Putamen (tissue), 1 donor: ENCODE measurements at regions not wholly inside any gene's neighbourhood (a gene's known extent, or its start where the extent isn't known, plus 50 kb on each side); places are given as distances from the start of the nearest gene placed in this dataset.
A peak's percentile ranks its signal among the peaks of the same experiment; 100 is the strongest.

Experiments used
- DNase-seq: peaks from one replicate; pipeline ENCODE4 v3.0.0-alpha.2; 2016; ENCODE audit warnings: low spot score

DNA sequence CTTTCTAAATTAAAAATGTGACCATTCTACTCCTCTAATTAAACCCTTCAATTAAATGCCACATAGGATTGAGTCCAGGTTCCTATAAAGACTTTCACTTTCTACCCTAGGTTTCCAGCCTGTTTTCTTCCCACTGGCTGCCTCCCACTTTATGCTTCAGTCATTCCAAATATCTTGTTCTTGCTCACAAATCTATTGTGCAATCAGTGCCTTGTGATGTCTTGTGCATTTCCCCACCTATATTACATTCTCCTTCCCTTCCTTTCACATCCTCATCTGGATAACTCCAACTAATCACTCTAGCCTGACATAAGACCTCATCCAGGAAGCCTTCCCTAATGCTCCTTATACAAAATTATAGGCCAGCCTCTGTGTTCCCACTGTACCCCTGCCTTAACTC, 281.7 kb upstream of the LRATD1 start:
- no peak for DNase-seq

DNA sequence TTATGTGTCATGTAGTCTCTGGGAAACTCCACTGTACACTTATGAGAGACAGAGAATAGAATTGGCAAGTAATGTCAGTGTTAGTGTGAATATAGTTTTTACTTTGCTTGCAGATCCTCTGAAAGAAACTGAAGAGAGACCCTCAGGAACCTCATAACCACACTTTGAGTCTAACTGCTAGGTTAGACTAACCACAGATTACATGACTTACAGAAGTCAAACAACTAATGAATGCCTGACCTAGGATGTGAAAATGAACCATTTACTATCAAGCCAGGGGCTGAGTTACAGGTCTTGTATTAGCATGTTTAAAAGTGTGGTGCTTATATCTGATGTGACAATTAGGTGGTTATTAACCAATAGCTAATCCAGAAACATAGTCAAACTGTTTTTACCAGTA, 280.4 kb upstream of the LRATD1 start:
- DNase-seq: no peak

DNA sequence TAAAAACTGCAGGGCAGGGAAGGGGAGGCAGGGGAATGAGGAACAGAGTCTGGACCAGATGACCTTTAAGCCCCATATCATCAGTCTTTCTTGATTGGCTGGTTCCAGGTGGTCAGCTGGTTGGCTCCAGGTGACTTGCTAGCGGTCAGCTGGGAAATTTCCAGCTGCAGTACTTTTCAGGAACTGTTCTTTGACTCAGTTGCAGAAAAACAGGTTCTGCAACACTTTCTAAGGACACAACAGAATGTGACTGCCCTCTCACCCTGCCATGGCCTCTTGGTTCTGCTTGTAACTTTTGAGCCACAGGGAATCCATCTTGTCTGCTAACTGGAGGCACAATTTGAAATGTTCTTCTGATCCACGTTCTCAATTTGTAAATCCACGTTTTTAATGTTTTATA, 278.3 kb upstream of the LRATD1 start:
- DNase-seq: no peak

DNA sequence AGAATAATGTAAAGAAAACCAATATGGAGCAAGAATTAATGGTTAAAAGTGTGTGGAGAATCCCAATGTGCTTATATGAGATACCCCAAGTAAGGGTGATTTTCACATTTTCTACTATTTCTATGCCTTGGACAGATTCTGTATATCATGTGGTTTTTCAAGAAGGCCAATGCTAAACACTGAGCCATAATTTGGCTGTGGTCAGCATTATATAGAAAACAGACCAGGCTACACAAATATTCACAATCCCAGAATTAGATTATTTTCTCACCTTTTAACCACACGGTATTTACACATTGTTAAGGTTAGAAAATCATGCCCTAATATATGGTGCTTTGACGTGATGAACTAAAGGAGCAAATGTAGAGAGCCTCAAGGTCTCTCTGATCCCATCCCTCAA, 277.4 kb upstream of the LRATD1 start:
- DNase-seq: no peak

DNA sequence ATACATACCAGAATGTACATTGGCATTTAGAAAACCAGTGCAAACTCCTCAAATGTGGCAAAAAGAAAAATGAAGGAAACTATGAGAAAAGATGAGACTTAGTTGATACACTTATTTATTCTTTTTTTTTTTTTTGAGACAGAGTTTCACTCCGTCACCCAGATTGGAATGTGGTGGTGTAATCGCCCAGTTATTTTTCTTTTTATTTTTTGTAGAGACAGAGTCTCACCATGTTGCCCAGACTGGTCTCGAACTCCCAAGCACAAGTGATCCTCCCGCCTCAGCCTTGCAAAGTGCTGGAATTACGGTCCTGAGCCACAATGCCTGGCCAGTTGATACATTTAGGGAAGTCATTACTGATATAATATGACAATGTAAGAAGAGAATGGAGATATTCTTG, 274.2 kb upstream of the LRATD1 start:
- no peak for DNase-seq

DNA sequence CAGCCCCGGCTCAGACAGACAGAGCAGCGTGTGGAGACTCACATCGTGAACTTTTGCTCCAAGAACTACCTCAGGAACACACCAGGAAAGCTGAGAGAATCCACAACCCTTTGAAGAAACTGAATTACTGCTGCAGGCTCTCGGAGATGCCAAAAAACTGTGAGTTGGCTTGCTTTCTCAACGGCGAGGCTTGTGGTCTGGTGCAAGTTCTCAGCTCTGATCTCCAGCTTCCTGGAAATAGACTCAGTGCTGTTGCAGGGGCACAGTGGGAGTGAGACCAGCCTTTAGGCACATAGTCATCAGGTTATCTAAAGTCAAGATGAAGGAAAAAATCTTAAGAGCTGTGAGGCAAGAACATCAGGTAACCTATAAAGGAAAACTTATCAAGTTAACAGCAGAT, 273.7 kb upstream of the LRATD1 start:
- DNase-seq: no peak

DNA sequence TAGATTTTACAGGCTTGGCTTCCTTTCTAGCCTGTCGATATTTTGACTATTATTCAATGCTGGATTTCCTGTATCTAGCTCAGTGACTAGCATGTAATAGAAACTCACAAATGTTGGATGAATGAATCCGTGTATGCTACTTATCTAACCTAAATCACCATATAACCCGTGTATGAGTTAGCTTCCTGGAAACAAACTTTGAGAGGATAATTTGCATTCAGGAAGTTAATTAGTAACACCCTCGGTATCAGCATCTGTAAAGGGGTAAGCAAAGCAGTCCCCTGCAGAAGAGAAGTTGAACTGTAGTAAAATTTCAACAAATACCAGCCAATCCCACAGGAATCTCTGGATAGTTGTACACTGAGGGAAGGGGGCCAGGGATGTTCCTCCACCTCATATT, 269.4 kb upstream of the LRATD1 start:
- DNase-seq: no peak

DNA sequence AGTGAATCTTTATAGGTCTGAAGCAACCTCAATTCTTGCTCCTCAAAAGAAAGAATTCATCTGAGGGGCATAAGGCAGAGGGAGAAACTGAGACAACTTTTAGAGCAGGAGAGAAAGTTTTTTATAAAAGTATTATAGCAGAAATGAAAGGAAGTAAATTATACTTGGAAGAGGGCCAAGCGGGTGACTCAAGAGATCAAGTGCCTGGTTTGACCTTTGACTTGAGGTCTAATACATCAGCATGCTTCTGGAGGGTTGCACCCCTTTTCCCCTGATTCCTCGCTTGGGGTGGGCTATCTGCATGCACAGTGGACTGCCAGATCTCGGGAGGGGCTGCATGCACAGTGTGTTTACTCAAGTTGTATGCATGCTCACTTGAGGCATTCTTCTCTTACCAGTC, 268.5 kb upstream of the LRATD1 start:
- no peak for DNase-seq

DNA sequence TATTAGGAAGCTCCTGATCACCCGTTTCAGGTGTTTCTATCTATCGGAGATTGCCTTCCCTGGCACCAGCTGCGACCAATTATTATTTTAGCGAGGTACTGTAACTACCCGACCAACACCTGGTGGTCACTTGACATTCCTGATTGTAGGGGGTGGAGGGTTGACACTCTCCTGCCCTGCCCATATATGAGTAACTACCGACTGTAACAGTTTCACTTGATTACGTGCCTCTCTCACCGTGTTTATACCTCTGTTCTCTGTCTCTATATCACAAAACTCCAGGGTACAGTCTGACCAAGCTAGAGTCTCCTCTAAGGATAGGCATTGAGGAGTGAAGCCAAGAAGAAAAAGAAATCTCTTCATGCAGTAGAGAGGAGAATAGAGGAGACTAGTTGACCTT, 268.0 kb upstream of the LRATD1 start:
- DNase-seq: no peak

DNA sequence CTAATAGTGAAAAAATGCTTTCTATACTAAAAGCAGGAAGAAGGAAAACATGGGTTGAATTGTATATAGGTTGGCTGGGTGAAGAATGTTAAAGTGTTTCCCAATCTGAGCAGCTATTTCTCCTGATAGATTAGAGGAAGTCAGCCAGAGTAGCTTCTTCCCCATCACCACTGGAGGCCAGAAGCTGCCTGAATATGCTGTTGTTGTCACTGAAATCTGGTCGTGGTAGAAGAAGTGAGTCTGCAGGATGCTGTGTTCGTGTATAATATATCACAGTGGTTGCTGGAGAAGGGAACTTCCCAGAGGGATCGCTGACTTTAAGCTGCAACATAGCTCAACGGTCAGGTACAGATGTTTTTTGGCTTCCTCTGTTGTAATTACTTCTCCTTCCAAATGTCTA, 247.5 kb upstream of the LRATD1 start:
- no peak for DNase-seq

DNA sequence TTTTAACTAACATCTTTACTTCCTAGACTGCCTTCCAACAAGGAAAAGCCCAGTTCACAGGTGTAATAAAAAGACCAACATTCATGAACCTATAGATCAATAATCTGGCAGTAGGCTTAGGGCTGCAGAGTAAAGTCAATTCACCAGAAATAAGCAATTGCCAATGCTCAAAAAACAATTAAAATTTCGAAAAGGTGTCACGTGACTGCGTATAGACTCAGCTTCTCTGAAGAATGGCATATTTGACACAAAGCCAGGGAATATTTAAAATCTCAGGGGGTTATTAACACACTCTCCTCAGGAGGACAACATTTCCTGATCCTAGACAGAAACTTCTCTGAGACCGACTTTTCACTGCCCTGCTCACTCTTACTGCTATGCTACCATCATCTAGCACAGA, 245.2 kb upstream of the LRATD1 start:
- DNase-seq: no peak

DNA sequence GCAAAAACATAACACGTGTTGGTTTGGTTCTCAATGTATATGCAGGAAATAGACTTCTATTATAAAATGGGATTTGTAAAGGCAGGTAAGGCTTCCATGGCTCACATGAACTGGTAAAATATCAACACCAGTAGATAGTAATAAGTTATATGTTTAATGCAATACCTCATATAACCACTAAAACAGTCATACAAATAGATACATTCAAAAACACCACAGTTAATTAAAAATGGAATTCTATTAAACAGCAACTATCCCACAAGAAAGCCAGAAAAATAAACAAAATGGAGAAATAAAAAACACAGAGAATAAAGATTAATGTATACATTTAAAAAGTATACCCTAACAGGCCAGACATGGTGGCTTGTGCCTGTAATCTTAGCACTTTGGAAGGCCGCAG, 243.8 kb upstream of the LRATD1 start:
- DNase-seq: no peak

DNA sequence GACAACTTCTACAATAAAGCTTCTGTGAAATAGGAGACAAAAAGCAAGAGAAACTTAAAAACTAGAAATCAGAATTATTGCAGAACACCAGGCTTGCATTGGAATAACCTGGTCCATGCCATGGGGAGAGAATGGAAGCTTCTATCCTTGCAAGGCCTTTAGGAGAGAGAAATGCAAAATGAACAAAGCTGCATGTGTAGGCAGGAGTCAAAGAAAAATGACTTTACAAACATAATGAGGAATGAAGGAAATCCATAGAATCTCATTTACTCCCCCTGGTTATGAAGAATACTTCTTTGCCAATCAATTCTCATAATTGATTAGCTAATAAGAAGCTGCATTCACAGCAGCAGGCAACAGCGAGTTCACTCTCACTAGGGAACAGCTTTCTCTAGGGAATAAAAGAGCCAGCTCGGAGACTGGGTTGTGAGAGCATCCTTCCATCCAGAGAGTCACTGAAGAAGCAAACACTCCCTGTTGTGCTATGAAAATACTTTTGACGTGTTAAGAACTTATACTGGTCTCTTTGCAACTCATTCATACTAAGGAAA, 235.9 kb upstream of the LRATD1 start:
- DNase-seq: no peak

DNA sequence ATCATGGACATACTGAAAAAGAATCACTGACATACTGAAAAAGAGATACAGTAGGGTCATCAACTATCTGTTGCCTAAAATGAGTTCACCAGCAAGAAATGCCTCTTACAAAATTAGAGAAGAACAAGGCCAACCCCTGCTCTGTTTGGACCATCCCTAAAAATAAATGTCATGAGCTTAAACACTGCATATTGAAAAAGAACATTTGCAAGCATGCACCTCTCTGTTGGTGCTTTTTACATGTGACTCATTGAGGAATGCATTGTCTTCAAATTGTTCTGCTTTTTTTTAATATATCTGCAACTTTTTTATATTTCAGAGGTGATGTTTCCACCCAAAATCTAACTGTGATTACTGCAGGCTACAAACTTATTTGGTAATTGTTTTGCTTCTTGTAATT, 233.9 kb upstream of the LRATD1 start:
- DNase-seq: no peak

DNA sequence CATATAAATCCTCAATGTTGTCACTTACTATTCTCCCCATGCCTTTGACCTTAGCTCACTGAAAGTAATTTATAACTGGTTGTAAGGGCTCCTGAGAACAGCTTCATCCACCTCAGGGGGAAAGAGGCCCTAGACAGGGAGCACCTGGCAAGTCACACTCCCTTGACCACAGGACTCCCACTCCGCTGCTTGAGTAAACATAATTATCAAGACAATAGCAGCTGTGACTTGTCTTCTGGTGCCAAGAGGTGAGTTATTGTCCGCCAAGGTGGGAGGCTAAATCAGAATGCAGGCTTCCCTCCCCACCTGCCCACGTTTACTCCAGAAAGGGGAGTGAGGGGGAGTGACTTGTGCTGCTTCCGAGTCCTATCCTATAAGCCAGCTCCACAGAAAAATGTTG, 230.6 kb upstream of the LRATD1 start:
- no peak for DNase-seq

DNA sequence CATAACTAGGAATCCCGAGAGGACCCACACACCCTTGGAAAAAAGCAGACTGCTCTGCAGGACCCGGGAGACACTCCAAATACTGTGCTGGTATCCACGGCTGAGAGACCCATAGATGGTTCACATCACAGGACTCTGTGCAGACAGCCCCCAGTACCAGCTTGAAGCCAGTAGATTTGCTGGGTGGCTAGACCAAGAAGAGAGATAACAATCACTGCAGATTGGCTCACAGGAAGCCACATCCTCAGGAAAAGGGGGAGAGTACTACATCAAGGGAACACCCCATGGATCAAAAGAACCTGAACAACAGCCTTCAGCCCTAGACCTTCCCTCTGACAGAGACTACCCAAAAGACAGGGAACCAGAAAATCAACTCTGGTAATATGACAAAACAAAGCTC, 223.8 kb upstream of the LRATD1 start:
- no peak for DNase-seq

DNA sequence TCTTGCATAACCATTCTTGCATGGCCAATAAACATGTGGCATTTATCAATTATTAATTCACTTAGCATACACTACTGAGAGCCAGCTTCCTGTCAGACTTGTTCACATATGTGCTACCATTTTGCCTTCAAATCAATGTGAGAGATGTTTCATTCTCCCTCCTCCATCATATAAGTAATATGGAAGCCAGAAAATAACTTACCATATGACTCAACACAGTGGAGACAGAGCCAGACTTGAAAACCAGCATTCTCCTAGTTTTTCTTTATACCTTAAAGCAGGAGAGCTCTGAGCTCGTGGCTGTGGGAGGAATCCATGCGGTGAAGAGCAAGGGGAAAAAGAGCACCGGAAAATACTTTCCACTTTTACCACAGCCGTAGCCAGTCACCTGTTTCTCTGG, 215.0 kb upstream of the LRATD1 start:
- no peak for DNase-seq

DNA sequence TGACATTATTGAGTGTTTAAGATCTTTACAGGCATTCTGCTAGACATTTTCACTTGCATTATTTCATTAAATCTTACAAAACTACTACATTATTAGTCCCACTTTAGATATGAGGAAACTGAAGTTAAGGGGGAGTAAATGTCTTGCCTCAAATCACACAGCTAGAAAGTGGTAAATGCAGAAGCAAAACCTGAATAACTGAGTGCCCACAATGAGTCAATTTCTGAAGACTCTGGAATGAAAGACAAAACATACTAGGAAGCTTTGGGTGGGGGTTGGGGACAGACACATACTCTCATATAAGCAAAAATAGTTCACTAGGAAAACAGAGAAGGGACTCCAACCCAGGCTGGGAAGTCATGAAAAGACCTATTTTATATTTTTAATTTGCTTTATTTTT, 214.4 kb upstream of the LRATD1 start:
- DNase-seq: no peak

DNA sequence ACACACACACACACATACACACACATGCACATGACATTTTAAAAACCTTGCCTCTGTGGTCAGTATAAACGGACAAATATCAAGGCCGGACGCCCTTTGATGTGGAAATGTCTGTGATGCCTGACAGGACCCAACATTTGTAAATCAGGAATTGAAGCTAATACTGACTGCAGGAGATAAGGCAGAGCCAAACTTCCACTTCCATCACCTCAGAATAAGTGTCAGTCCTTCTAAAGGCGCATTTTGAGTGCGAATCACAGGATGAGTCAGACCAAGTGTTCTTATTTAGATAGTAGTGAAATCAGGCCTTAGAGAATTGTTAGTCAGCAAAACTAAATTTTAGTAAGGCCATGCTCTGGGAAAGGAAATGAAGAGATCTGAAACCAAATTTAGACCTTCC, 211.7 kb upstream of the LRATD1 start:
- DNase-seq: peak; percentile 5

DNA sequence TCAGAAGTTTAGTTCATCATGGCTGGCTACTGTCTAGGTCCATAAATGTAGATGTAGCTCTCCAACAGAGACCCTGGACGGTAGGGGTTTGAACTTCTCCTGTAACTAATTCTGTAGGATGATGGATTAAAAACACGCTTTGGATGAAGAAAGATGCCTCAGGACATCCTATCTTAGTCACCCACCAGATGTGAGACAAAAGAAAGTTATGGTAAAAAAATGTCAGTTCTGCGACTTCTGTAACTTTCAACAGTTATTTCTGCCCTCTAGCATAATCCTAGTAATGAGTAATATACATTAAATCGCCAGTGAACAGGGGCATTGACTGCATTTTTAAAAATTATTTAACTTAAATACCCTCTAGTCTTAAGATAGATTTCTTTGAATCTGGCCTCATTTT, 210.1 kb upstream of the LRATD1 start:
- no peak for DNase-seq

DNA sequence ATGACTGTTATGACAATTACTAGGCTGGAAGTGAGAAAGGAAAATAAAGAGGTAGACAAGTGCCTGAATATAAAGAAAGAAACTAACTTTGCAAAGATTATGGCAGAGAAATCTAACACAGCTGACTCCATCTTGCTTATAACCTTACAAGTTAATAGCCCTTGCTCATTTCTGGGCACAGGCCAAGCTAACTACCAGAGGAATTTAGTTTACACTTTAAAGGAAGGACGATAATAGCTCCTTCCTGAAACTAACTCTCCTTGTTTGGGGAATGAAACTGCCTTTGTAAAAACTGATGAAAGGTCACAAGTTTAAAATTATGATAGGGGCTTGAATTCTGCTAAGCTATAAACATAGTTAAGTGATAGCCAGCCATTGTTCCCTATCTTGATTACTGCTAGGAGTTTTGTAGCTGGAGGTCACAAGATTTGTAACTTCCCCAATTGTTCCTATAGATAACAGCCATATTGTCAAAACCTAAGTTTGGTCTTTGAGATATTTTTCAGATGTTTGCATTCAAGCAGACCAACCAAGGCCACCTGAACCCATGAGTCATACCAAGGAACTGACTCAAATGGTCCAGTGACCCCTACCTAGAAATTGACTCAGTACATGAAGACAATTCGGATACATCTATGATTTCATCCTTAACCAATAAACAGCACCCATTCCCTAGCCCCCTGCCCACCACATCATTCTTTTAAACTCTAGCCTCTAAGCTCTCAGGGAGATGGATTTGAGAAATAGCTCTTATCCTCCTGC, 209.2 kb upstream of the LRATD1 start:
- DNase-seq: no peak

DNA sequence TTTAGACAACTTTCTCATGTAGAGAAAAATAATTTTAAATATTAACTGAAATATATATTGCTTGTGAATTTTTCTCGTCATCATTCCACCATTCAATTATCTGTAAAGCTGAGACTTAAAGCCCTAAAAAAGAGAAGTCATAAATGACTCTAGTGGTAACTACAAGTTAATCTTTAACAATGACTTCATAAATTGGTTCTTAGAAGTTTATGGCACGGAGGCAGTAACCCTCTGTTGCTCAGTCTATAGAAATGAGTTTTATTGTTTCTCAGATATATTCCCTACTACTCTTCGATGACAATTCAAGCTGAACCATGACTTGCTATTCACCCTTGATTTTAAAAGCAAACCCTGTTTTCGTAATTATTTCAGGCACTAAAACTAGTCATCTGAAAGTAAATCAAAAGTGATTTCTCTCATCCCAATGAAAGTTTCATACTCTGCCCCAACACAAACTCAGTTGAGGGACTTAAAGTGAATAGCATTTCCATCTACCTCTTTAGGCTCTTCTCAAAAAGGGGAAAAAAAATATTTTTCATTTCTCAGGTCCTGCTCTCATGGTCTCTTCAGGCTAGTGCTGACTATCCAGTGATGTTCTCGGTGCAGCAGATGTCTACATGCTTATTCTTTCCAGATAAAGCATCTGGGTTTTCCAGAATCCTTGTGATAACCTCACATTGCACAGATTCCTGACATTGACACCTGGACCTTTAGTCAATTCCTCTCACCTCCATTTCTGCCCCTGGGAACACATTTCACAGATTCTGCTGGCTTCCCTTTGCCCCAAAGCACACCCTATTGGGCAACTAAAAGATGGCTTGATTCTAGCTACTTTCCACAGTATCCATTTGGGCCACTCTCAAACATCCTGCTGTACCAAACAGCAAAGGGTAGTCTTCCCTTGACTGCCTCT, 207.8 kb upstream of the LRATD1 start:
- no peak for DNase-seq

DNA sequence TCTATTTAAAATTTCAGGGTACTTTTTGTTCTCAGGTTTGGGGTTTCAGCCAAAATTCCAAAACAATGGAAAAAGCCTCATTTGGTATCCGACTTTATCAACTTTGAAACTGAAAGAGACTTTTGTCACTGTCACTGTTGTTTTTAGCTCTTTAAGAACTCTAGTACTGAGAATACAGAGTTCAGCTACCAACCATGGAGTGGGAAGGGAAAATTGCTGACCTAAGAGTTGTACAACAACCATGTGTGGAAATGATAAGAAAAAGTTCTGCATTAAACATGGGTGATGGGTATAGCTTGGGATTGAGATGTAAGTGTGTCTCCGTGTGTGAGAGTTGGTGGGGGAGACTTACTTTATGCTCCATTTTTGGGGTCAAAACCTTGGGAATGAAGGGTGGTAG, 206.6 kb upstream of the LRATD1 start:
- no peak for DNase-seq
